ENCODE measurements at regions not wholly inside any gene's neighbourhood (a gene's known extent, or its start where the extent isn't known, plus 50 kb on each side); places are given as distances from the start of the nearest gene placed in this dataset.

GRCh38 chr17:72303787-72304733, 183.2 kb downstream of the SOX9 start:
- DNase-seq, result no peak

GRCh38 chr17:72304859-72305258, 184.0 kb downstream of the SOX9 start:
- no peak for DNase-seq

GRCh38 chr17:72305472-72305871, 184.7 kb downstream of the SOX9 start:
- DNase-seq, result no peak

GRCh38 chr17:72306037-72306436, 185.2 kb downstream of the SOX9 start:
- DNase-seq, result no peak

DNA sequence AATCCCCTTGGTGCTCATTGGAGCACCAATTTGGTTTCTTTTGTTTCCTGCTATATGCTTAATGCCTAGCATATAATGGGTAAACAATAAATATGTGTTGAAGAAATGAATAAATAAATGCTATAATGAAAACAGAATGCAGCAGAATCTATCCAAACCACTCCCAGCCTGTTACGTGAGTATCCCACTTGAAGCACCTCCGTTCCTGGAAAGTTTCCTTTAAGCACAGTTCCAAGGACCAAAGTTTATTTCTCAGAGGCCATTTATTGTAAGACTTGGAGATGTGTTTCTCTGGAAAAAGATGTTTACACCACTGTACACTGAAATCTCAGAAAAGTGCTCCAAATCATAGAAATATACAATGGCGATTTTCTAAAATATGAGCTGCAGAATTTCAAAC, 187.0 kb downstream of the SOX9 start:
- DNase-seq, result no peak

GRCh38 chr17:72308744-72309385, 188.0 kb downstream of the SOX9 start:
- no peak for DNase-seq

DNA sequence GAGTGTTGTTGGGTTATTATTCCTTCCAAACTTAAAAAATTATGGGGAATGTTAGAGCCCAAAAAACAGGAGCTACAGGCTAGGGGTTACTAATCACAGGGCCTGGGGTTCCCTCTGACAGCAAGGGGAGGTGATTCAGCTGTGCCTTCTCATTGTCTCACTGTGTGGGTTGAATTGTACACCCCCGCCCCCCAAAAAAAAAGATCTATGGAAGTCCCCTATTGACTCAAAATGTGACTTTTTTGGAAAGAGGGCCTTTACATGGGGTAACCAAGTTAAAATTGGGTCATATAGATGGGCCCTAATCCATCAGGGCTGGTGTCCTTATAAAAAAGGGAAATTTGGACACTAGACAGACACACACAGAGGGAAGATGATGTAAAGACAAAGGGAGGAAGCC, 190.2 kb downstream of the SOX9 start:
- DNase-seq, result no peak

- no peak for DNase-seq
Measured at GRCh38 chr17:72315122-72315913, 194.5 kb downstream of the SOX9 start.

DNA sequence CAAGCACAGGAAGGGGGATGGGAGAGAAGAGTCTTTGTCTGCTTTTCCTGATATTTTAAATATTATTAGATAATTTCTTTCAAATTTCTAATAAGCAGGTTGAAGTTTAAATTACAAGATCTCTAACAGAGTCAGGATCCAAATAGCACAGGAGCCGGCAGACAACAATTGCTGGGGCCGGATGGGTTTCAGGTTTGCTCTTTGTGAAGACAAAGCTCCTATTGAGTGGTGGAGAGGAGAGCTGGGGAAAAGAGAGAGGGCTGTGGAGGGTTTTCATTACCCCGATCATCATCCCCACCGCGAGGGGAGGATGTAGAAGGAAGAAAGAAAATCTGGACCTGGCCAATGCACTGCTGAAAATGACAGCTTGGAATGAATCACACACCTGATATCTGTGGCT, 197.3 kb downstream of the SOX9 start:
- no peak for DNase-seq

DNA sequence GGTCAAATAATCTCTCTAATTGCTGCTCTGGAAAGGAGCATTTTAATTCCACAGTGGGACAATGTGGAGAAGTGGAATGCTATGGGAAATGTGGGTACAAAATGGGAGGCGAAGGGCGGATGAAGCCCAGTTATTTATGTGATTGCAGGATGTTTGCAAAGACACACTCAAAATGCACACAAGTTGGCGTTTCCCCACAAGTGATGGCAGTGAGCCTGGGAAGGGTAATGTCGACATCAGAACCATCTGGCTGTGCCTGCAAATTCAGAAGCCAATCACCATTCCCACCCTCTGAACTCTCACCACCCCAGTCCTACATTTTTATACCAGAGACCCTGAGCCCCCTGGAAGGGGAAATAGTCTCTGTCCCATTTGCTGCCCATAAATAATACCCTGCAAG, 201.1 kb downstream of the SOX9 start:
- no peak for DNase-seq

DNA sequence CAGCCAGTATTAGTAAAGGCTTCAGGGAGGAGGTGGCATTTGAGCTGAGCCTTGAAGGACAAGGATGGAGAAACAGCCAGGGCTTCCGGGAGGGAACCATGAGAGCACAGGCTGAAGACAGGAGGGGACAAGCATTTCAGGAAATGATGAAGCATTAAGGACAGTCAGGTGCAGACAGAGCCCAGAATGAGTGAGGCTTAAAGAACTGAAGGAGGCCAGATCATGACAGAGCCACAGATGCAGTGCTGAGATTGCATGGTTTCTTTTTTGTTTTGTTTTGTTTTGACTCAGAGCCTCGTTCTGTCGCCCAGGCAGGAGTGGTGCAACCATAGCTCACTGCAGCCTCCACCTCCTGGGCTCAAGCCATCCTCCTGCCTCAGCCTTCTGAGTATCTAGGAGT, 211.5 kb downstream of the SOX9 start:
- no peak for DNase-seq

- no peak for DNase-seq
Measured at GRCh38 chr17:72333570-72333969, 212.8 kb downstream of the SOX9 start.

DNA sequence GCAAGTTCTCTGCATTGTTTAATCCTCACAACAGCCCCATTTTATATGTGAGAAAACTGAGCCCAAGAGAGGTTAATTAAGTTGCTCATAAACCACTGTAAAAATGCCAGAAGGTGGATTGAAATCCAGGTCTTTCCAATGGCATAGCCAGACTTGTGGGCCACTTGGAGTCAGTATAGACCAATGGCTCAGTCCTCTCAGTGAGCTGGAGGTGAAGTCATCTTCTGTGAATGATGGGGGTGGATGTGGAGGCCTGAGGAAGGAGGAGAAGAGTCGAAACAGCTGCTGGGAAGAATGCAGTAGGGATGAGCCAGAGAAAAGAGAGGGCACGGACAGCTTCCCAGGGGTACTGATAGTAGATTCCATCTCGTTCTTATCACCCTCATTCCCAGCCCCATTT, 213.4 kb downstream of the SOX9 start:
- no peak for DNase-seq

- DNase-seq, result no peak
Measured at GRCh38 chr17:72336026-72336803, 215.4 kb downstream of the SOX9 start.

- no peak for DNase-seq
Measured at GRCh38 chr17:72336804-72337070, 215.9 kb downstream of the SOX9 start.

DNA sequence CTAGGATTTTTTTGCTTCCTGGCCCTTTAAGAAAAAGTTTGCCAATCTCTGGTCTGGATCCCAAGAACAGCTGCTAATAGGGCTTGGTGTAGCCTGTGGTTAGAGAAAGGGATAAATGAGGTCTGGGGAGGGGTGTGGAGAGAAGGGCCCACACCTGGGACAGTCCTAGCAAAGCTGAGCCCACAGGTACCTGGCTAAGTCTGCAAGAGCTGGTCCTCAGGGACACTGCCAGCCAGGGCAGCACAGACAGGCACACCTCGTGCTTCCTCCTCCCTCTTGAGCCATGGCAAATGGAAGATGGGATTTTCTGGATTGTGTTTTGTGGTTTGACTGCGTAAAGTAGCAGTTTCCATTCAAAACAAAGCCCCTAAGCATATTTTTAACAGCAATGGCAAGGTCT, 217.5 kb downstream of the SOX9 start:
- DNase-seq, result no peak

- DNase-seq, result no peak
Measured at GRCh38 chr17:72338847-72339790, 218.3 kb downstream of the SOX9 start.

- no peak for DNase-seq
Measured at GRCh38 chr17:72340836-72341235, 220.0 kb downstream of the SOX9 start.

DNA sequence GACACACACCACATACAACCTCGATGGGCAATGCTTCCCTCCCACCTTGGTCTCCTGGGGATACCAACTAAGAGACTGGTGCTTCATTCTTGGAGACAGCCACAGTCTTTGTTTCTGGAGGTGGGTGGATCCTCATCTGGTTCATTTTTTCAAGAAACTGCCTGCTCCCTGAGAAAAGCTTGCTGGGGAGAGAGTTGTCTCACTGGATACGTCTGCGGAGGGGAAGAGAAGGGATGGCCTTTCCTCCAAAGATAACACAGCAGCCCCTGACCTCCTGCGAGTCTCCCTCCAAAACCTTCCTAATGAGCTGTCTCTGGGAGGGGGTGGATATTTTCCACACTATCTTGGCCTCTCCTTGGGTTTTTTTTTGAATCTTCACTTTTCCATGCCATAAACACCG, 221.2 kb downstream of the SOX9 start:
- DNase-seq, result no peak

DNA sequence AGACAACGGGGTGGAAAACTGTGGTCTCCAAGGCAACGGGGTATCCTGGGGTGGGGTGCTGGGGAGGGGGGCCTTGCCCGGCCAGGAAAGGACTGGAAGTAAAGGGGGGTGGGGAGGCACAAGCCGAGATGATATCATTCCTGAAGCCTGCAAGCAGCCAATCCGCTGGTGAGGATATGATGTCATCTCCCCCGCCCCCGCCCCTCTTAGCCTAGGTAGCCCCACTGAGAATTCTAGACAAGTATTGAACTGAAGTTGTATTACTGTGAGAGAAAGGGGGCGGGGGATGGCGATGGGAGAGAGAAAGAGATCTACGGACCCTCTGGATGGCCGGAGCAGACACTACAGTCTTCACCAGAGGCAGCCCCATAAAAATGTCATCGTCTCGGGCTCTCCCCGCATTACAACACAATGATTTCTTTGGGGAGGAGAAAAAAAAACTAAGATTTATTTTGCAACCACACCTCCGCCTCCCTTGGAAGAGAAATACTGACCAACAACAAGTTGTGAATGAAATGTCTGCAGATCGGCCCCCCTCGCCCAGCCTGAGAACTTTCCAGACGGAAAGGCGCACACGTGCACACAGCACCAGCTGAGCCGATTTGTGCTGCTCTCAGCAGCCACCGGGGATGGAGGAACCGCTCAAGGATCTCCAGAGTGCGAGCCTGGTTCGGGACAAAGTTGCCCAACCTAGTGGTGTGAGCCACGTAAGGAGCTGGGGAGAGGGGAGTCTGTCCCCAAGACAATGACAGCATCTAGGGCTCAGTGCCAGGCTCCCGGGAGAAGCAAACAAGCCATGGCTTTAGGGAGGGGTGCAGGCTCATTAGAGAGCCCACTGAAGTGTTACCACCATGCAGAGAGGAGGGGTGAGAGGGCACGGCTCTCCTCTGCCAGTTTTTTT, 222.1 kb downstream of the SOX9 start:
- no peak for DNase-seq

DNA sequence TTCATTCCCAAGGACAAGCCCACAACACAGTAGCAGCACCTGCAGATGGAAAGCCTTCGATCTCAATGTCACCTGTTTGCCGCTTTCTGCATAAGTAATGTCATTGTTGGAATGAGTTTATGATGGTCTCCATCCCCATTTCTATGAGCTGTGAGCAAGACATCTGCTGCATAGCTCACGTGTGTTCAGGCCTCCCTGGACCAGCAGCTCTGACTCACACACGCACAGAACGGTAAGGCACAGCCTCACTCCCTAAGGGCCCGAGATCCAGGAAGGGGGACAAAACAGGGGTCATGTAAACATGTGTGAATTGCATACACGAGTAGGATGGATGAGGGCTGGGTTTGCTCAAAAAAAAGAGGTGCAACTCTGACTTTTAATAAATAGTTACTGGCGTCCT, 223.1 kb downstream of the SOX9 start:
- DNase-seq, result no peak
